ENCODE measurements at regions not wholly inside any gene's neighbourhood (a gene's known extent, or its start where the extent isn't known, plus 50 kb on each side); places are given as distances from the start of the nearest gene placed in this dataset.

DNA sequence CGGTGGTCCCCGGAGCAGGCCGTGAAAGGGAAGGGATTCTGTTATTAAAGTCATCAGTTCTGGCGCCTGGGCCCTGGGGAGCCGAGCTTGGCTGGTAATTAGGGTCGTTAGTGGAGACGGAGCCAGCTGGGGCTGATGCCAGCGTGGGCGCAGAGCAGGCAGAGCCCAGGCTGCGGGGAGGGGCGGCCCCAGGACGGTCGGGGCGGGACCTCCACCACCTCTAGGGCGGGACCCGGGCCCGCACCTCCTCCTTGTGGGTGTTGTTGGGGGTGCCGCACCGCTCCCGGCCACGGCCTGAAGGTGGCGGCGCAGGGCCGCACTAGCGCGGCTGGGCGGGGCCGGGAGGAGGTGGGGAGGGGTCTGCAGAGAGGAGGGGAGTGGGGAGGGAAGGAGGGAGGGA, 470.6 kb downstream of the PTPRU start:
- H3K9me3 ChIP-seq (ENCODE audit: control insufficient read depth in 1 of 2, insufficient read depth in 1 of 2, low read depth in 1 of 2, low read length in 2 of 2): no peaks in the 10 kb centered on the region
- BruUV-seq (replicated peaks): no TSS peak
- H3K27me3 ChIP-seq (ENCODE audit: insufficient read depth, low read length): no peaks in the 10 kb centered on the region; the same call in 1 of the 2 replicates
- H4K20me1 ChIP-seq (ENCODE audit: insufficient read depth): no peaks in the 10 kb centered on the region
- intact Hi-C loops (cut with micrococcal nuclease): loop anchor here (10.0 kb wide), 1 partner anchor 138 kb away; no protein-coding TSS in a partner anchor
- no peaks in the 10 kb centered on the region for H3K79me2 ChIP-seq (ENCODE audit: insufficient read depth, low read length)
- H3K27ac ChIP-seq (ENCODE audit: low read depth, low read length): no peak overlapping the region
- peaks cover 5 to 38% of the 10 kb centered on the region in 2 experiments; a peak in 3 of 4 replicates for H3K4me1 ChIP-seq (ENCODE audit: control insufficient read depth in 1 of 2, insufficient read depth in 2 of 2, low read length in 2 of 2)
- H3K4me2 ChIP-seq (ENCODE audit: low read length): peak overlapping the region; percentile 55
- TF ChIP-seq RAD21 (IDR thresholded peaks at IDR 0.05; ENCODE audit: low read depth): peak; percentile 72
- TF ChIP-seq, protein P1, sequence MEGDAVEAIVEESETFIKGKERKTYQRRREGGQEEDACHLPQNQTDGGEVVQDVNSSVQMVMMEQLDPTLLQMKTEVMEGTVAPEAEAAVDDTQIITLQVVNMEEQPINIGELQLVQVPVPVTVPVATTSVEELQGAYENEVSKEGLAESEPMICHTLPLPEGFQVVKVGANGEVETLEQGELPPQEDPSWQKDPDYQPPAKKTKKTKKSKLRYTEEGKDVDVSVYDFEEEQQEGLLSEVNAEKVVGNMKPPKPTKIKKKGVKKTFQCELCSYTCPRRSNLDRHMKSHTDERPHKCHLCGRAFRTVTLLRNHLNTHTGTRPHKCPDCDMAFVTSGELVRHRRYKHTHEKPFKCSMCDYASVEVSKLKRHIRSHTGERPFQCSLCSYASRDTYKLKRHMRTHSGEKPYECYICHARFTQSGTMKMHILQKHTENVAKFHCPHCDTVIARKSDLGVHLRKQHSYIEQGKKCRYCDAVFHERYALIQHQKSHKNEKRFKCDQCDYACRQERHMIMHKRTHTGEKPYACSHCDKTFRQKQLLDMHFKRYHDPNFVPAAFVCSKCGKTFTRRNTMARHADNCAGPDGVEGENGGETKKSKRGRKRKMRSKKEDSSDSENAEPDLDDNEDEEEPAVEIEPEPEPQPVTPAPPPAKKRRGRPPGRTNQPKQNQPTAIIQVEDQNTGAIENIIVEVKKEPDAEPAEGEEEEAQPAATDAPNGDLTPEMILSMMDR (IDR thresholded peaks at IDR 0.05 in 2 of 3, conservative IDR thresholded peaks at IDR 0.05 in 1 of 3; ENCODE audit: borderline replicate concordance in 1 of 3, insufficient read depth in 1 of 3, low read depth in 2 of 3, low read length in 2 of 3): peak; percentile 56 to 72 (median 62); a peak in 5 of 6 replicates
- no peak for TF ChIP-seq TCF7L2 (IDR thresholded peaks at IDR 0.05; ENCODE audit: borderline replicate concordance, extremely low read depth, insufficient read depth, insufficient read length)
- H3K4me3 ChIP-seq (replicated peaks in 1 of 2; ENCODE audit: low read depth in 1 of 2, low read length in 2 of 2): no peak overlapping the region; a peak in 1 of 4 replicates
- no peaks in the 10 kb centered on the region for H3K9me2 ChIP-seq (ENCODE audit: insufficient read depth)
- CTCF ChIA-PET: no interaction called here
- no peaks in the 10 kb centered on the region for H3K36me3 ChIP-seq (ENCODE audit: control insufficient read depth in 1 of 2, insufficient read depth in 2 of 2, low read length in 2 of 2)
- no peak overlapping the region for H2AFZ ChIP-seq (ENCODE audit: low read depth, low read length, poor library complexity, severe bottlenecking)
- no peak for DNase-seq (ENCODE audit: low read depth, low spot score)
- no peak overlapping the region for H3K9ac ChIP-seq (ENCODE audit: low read length)
- POLR2A ChIA-PET: no interaction called here
- RAD21 ChIA-PET (ENCODE audit: low non-redundant PET in 1 of 2, low total read pairs in 2 of 2, uncharacterized antibody in 2 of 2, unreplicated experiment in 2 of 2): no interaction called here
- peak; percentile 97 for ATAC-seq

DNA sequence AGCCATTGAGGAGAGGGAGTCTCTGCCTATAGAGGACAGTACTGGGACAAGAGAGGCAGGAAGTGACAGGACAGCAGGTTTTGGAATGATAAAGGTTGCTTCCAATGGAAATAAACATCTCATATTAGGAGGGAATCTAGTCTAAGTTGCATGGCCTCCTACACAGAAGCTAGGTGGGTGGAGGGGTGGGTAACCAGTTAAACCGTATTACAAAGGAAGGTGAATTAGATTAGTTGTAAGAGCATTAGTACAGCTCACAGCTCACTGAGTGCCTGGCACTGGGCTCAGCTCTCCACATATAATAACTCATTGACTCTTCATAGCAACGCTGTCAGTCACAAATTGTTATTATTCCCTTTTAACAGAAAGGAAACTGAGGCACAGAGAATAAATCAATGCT, 468.1 kb downstream of the PTPRU start:
- DNase-seq (ENCODE audit: low read depth, low spot score) (no peak), ATAC-seq (no peak)
- Histone ChIP-seq H3K9me3 (ENCODE audit: control insufficient read depth in 1 of 2, insufficient read depth in 1 of 2, low read depth in 1 of 2, low read length in 2 of 2) (no peaks in the 10 kb centered on the region), H3K27me3 (ENCODE audit: insufficient read depth, low read length) (peaks cover 14% of the 10 kb centered on the region), H3K36me3 (ENCODE audit: control insufficient read depth in 1 of 2, insufficient read depth in 2 of 2, low read length in 2 of 2) (no peaks in the 10 kb centered on the region), H3K4me2 (ENCODE audit: low read length) (no peak overlapping the region), H3K27ac (ENCODE audit: low read depth, low read length) (no peak overlapping the region), H3K9me2 (ENCODE audit: insufficient read depth) (no peaks in the 10 kb centered on the region), H4K20me1 (ENCODE audit: insufficient read depth) (no peaks in the 10 kb centered on the region), H3K79me2 (ENCODE audit: insufficient read depth, low read length) (no peaks in the 10 kb centered on the region), H3K4me1 (ENCODE audit: control insufficient read depth in 1 of 2, insufficient read depth in 2 of 2, low read length in 2 of 2) (peaks cover 4 to 22% of the 10 kb centered on the region in 2 experiments; a peak in 3 of 4 replicates), H3K9ac (ENCODE audit: low read length) (no peak overlapping the region), H3K4me3 (replicated peaks in 1 of 2; ENCODE audit: low read depth in 1 of 2, low read length in 2 of 2) (no peak overlapping the region), H2AFZ (ENCODE audit: low read depth, low read length, poor library complexity, severe bottlenecking) (no peak overlapping the region)
- BruUV-seq (replicated peaks): no TSS peak
- intact Hi-C loops (cut with micrococcal nuclease): loop anchor here (5.0 to 10.0 kb wide), 3 partner anchors 140 to 467 kb away; partner anchors contain the start of gene PTPRU
- POLR2A ChIA-PET: no interaction called here
- CTCF ChIA-PET: interaction anchor here (1.3 to 2.1 kb wide), 8 partner anchors 11 to 407 kb away, joined by 3 to 15 read pairs (median 6); no protein-coding TSS in a partner anchor
- RAD21 ChIA-PET (ENCODE audit: low non-redundant PET in 1 of 2, low total read pairs in 2 of 2, uncharacterized antibody in 2 of 2, unreplicated experiment in 2 of 2): no interaction called here
- TF ChIP-seq JUND (IDR thresholded peaks at IDR 0.05) (no peak), ZFX (IDR thresholded peaks at IDR 0.05) (no peak), YY1 (IDR thresholded peaks at IDR 0.05; ENCODE audit: extremely low read depth, insufficient replicate concordance, low read depth, low read length) (no peak), FOSL1 (IDR thresholded peaks at IDR 0.05; ENCODE audit: low read depth) (no peak), POLR2AphosphoS5 (IDR thresholded peaks at IDR 0.05; ENCODE audit: low read depth, low read length) (no peak), CEBPB (IDR thresholded peaks at IDR 0.05; ENCODE audit: low read depth) (no peak)
- TF ChIP-seq, protein P2, sequence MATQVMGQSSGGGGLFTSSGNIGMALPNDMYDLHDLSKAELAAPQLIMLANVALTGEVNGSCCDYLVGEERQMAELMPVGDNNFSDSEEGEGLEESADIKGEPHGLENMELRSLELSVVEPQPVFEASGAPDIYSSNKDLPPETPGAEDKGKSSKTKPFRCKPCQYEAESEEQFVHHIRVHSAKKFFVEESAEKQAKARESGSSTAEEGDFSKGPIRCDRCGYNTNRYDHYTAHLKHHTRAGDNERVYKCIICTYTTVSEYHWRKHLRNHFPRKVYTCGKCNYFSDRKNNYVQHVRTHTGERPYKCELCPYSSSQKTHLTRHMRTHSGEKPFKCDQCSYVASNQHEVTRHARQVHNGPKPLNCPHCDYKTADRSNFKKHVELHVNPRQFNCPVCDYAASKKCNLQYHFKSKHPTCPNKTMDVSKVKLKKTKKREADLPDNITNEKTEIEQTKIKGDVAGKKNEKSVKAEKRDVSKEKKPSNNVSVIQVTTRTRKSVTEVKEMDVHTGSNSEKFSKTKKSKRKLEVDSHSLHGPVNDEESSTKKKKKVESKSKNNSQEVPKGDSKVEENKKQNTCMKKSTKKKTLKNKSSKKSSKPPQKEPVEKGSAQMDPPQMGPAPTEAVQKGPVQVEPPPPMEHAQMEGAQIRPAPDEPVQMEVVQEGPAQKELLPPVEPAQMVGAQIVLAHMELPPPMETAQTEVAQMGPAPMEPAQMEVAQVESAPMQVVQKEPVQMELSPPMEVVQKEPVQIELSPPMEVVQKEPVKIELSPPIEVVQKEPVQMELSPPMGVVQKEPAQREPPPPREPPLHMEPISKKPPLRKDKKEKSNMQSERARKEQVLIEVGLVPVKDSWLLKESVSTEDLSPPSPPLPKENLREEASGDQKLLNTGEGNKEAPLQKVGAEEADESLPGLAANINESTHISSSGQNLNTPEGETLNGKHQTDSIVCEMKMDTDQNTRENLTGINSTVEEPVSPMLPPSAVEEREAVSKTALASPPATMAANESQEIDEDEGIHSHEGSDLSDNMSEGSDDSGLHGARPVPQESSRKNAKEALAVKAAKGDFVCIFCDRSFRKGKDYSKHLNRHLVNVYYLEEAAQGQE (IDR thresholded peaks at IDR 0.05; ENCODE audit: low read depth): no peak
- TF ChIP-seq, protein P3, sequence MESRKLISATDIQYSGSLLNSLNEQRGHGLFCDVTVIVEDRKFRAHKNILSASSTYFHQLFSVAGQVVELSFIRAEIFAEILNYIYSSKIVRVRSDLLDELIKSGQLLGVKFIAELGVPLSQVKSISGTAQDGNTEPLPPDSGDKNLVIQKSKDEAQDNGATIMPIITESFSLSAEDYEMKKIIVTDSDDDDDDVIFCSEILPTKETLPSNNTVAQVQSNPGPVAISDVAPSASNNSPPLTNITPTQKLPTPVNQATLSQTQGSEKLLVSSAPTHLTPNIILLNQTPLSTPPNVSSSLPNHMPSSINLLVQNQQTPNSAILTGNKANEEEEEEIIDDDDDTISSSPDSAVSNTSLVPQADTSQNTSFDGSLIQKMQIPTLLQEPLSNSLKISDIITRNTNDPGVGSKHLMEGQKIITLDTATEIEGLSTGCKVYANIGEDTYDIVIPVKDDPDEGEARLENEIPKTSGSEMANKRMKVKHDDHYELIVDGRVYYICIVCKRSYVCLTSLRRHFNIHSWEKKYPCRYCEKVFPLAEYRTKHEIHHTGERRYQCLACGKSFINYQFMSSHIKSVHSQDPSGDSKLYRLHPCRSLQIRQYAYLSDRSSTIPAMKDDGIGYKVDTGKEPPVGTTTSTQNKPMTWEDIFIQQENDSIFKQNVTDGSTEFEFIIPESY (IDR thresholded peaks at IDR 0.05; ENCODE audit: extremely low read depth, insufficient replicate concordance, low read length): no peak
- TF ChIP-seq, protein P4, sequence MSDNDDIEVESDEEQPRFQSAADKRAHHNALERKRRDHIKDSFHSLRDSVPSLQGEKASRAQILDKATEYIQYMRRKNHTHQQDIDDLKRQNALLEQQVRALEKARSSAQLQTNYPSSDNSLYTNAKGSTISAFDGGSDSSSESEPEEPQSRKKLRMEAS (IDR thresholded peaks at IDR 0.05): no peak

Data from HCT116 (cell line).